H1 (cell line): ENCODE measurements at regions not wholly inside any gene's neighbourhood (a gene's known extent, or its start where the extent isn't known, plus 50 kb on each side); places are given as distances from the start of the nearest gene placed in this dataset.

Experiments used
- BCL11A ChIP-seq, 2 experiments: IDR thresholded peaks; one replicate each; pipeline ENCODE4 v1.6.1; 2011; ENCODE audit warnings: low read depth in 2 of 2, low read length in 2 of 2, mild to moderate bottlenecking in 2 of 2
- CREB1 ChIP-seq: IDR thresholded peaks from 2 replicates; pipeline ENCODE4 v1.6.1; 2012; ENCODE audit warnings: inconsistent platforms
- EZH2 ChIP-seq: fragments of 200-600 bp; sonication (generic); IDR thresholded peaks from 2 replicates; pipeline ENCODE4 v1.7.1; 2012; ENCODE audit warnings: low read depth, mild to moderate bottlenecking, moderate library complexity, low read length, inconsistent platforms; ENCODE audit not compliant: severe bottlenecking
- JUN ChIP-seq: IDR thresholded peaks from 2 replicates; pipeline ENCODE4 v1.6.1; 2011; ENCODE audit warnings: low read depth, mild to moderate bottlenecking, improper control_type of control experiment, low read length
- KDM5A ChIP-seq: fragments of 200-600 bp; IDR thresholded peaks from 2 replicates; pipeline ENCODE4 v1.7.1; 2012; ENCODE audit warnings: mild to moderate bottlenecking, low read length, inconsistent platforms, mixed read lengths
- NANOG ChIP-seq: IDR thresholded peaks from 2 replicates; pipeline ENCODE4 v1.6.1; 2011; ENCODE audit warnings: low read length, low read depth, mild to moderate bottlenecking, inconsistent platforms; ENCODE audit not compliant: insufficient read depth, poor library complexity, severe bottlenecking
- SIRT6 ChIP-seq: IDR thresholded peaks from one replicate; pipeline ENCODE4 v1.7.1; 2012; ENCODE audit warnings: low read length, inconsistent platforms
- YY1 ChIP-seq: IDR thresholded peaks from 2 replicates; pipeline ENCODE4 v1.6.1; 2011; ENCODE audit warnings: low read depth, mild to moderate bottlenecking, low read length

DNA sequence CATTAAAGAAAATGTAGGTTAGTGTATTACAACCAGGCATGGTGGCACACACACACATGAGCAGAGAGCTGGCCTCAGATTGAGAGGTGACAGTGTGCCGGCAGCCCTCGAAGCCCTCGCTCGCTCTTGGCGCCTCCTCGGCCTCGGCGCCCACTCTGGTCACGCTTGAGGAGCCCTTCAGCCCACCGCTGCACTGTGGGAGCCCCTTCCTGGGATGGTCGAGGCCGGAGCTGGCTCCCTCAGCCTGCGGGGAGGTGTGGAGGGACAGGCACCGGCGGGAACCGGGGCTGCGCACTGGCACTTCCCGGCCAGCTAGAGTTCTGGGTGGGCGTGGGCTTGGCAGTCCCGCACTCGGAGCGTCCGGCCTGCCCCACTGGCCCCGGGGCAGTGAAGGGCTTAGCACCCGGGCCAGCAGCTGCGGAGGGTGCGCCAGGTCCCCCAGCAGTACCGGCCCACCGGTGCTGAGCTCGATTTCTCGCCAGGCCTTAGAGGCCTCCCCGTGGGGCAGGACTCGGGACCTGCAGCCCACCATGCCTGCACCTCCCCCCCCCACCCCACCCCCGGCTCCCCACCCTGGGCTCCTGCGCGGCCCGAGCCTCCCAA lies 80.4 kb upstream of the TMEM158 start (continued):
- TF ChIP-seq EZH2 (no peak), BCL11A (IDR thresholded peaks at IDR 0.05; ENCODE audit: low read depth in 2 of 2, low read length in 2 of 2) (no peak), KDM5A (no peak), SIRT6 (no peak), NANOG (no peak), YY1 (no peak), CREB1 (no peak), JUN (no peak)
